ENCODE measurements at regions not wholly inside any gene's neighbourhood (a gene's known extent, or its start where the extent isn't known, plus 50 kb on each side); places are given as distances from the start of the nearest gene placed in this dataset.

DNA sequence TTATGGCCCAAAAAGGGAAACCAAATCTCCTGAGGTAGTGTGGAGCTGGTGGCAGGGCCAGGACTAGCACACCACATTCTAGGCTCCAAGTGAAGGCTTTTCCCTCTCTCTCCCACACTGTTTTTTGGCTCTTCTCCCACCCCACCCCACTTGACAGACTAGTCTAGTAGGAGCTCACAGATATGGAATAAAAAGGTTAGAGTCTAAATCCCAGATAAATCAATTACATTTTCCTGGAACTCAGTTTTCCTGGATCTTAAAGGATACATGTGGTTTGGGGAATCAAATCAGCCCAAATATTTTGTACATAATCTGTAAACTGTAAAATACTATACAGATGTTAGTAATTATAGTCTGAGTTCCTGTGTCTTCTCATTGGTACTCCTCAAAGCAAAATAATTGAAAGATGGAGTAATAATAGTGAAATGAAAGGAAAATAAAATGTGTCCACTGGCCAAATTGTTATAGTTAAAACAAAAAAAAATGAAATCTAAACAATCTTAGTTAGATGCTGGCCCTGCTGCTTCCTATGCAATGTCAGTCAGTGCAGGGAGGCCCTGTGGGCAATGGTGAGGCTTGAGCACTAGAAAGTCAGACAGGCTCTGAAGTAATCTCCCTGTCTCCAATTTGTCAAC lies 370.4 kb upstream of the CPEB2 start:
- TF ChIP-seq EZH2 (IDR thresholded peaks at IDR 0.05; ENCODE audit: low read depth), result no peak
- TF ChIP-seq, protein P1, sequence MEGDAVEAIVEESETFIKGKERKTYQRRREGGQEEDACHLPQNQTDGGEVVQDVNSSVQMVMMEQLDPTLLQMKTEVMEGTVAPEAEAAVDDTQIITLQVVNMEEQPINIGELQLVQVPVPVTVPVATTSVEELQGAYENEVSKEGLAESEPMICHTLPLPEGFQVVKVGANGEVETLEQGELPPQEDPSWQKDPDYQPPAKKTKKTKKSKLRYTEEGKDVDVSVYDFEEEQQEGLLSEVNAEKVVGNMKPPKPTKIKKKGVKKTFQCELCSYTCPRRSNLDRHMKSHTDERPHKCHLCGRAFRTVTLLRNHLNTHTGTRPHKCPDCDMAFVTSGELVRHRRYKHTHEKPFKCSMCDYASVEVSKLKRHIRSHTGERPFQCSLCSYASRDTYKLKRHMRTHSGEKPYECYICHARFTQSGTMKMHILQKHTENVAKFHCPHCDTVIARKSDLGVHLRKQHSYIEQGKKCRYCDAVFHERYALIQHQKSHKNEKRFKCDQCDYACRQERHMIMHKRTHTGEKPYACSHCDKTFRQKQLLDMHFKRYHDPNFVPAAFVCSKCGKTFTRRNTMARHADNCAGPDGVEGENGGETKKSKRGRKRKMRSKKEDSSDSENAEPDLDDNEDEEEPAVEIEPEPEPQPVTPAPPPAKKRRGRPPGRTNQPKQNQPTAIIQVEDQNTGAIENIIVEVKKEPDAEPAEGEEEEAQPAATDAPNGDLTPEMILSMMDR (conservative IDR thresholded peaks at IDR 0.05), result no peak
